ENCODE measurements at regions not wholly inside any gene's neighbourhood (a gene's known extent, or its start where the extent isn't known, plus 50 kb on each side); places are given as distances from the start of the nearest gene placed in this dataset.

GRCh38 chr7:85602196-85602595, 415.3 kb upstream of the SEMA3D start:
- in situ Hi-C loops (cut with HindIII; ENCODE audit: low sequenced_read_pairs), result no loop called here

DNA sequence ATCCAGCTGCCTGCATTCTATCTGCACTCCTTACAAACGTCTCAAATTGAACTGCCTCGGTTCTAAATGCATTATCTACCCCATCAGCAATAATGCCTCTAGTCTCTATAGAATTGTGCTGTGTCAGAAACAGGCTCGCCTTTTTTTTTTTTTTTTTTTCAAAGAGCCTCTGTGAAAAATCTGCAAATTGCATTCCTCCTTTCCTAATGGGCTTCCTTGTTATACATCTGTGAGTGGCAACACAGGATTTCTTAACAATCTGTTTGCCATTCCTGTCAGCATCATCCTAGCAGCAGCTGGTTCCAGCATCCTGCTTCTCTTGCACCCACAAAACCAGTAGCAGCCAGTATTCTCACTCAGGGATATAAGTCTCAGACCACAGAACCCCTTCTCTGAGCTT, 413.5 kb upstream of the SEMA3D start:
- in situ Hi-C loops (cut with HindIII; ENCODE audit: low sequenced_read_pairs), result no loop called here

DNA sequence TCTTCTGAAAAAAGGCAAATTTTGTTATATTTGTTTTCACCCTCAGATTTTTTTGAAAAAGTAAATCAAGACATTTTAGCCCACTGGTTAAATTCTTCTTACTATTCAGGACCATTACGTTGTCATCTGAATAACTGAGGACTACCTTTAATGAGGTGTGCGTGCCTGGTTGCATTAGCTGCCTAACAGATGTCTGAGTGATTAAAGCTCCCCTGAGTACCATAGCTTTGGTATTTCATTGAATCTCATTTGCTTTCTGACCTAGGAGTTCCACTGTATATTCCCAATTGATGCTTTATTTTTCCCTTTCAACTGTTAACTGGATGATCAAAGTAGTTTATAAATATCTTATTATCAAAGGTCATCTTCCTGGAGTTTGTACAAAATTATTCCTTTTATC, 410.0 kb upstream of the SEMA3D start:
- in situ Hi-C loops (cut with HindIII; ENCODE audit: low sequenced_read_pairs), result no loop called here

DNA sequence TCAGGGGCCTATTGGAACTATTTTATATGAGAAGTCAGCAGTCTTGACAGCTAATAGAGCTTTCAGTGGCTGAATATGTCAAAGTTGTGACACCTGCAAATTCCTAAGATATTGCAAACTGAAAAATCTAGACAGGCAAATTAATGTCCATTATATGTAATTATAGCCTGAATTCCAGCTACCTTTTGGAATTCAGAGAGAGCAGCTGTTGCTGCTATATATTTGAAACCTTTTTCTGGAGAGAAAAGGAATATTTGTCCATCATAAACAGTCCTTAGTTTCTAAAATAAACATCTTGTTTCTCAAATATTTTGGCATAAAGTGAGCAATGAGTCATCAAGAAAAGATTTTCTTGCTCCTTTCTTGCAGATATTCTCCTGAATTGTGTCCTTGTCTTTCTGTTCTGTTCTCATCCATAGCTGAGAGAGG, 408.9 kb upstream of the SEMA3D start:
- in situ Hi-C loops (cut with HindIII; ENCODE audit: low sequenced_read_pairs), result no loop called here

- in situ Hi-C loops (cut with HindIII; ENCODE audit: low sequenced_read_pairs), result no loop called here
Observed at GRCh38 chr7:85593355-85593754, 406.5 kb upstream of the SEMA3D start.

- in situ Hi-C loops (cut with HindIII; ENCODE audit: low sequenced_read_pairs), result no loop called here
Observed at GRCh38 chr7:85587785-85588184, 400.9 kb upstream of the SEMA3D start.

GRCh38 chr7:85586091-85586490, 399.2 kb upstream of the SEMA3D start:
- in situ Hi-C loops (cut with HindIII; ENCODE audit: low sequenced_read_pairs), result no loop called here

DNA sequence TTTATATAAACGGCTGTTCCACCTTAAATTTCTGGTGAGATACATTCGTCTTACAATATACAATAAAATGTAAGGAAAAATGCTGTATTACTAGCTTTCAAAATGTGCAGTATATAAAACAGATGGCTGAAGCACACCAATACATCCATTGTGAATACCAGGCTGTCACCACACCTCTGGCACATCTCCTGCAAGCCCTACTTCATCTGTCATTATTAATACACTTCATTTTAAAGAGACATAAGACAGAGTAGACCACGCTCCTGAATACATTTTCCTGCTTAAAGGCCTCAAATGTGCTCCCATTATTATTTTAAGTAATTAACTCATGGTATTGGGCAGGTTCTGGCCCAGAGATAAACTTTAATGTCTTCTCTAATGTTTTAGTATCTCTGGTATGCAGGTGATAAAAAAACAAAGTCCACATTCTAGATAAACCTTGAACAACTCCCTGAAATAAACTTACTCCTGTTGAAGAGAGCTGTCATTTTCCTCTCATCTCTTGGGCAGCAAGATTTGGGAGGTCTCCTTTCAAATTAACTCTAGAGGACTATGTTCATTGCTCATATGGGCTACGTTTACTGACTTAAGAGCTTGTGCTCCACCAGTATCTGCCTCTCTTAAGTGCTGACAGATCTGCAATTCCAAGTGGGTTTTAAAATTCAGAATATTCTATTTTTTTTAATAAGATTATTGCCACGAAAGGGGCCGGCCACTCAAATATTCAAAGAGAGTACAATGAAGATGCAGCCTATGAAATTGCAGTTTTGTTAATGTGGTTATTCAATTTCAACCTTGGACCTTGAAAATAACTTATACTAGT, 396.5 kb upstream of the SEMA3D start:
- in situ Hi-C loops (cut with HindIII; ENCODE audit: low sequenced_read_pairs), result no loop called here

GRCh38 chr7:85573844-85574243, 387.0 kb upstream of the SEMA3D start:
- in situ Hi-C loops (cut with HindIII; ENCODE audit: low sequenced_read_pairs), result no loop called here

DNA sequence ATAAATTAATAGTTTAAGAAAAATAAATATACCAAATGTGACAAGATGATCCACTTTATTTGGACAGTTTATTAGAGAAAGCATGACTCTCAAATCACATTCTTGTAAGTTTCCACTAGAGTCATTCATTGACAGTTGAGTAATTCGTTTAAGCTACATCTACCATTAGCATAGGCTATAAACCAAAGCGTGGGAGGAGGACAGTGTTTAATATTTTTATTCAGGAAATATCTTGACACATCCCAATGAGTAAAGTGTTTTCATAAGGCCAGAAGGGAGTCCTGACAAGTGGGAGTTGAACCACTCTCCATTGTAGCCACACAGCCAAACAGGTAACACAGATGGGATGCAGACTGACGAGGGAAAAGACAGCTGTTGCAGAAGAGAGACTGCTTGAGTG, 386.5 kb upstream of the SEMA3D start:
- in situ Hi-C loops (cut with HindIII; ENCODE audit: low sequenced_read_pairs), result no loop called here

GRCh38 chr7:85570898-85571297, 384.0 kb upstream of the SEMA3D start:
- in situ Hi-C loops (cut with HindIII; ENCODE audit: low sequenced_read_pairs), result no loop called here

- in situ Hi-C loops (cut with HindIII; ENCODE audit: low sequenced_read_pairs), result no loop called here
Observed at GRCh38 chr7:85567983-85568382, 381.1 kb upstream of the SEMA3D start.

- in situ Hi-C loops (cut with HindIII; ENCODE audit: low sequenced_read_pairs), result no loop called here
Observed at GRCh38 chr7:85566095-85566794, 379.4 kb upstream of the SEMA3D start.

GRCh38 chr7:85565276-85565675, 378.4 kb upstream of the SEMA3D start:
- in situ Hi-C loops (cut with HindIII; ENCODE audit: low sequenced_read_pairs), result no loop called here

GRCh38 chr7:85564861-85565260, 378.0 kb upstream of the SEMA3D start:
- in situ Hi-C loops (cut with HindIII; ENCODE audit: low sequenced_read_pairs), result no loop called here

DNA sequence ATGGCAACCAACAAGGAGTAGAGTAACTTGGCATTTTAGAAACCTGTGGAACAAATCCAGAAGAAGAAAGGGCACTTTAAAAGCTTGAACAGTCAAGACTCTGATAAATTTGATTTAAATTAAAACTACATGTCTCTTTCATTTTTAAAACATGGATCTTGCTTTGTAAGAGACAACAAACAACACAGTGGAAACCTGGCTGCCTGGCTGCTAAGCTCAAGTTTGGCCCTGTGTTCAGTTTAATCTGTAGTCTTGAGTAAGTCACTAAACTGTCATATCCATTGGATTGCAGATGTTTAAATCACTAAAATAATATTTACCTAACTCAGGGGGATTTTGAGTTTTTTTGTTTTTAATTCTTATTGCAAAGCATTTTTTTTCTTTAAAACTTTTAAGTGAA, 374.9 kb upstream of the SEMA3D start:
- in situ Hi-C loops (cut with HindIII; ENCODE audit: low sequenced_read_pairs), result no loop called here

GRCh38 chr7:85554236-85555178, 367.7 kb upstream of the SEMA3D start:
- in situ Hi-C loops (cut with HindIII; ENCODE audit: low sequenced_read_pairs), result no loop called here

DNA sequence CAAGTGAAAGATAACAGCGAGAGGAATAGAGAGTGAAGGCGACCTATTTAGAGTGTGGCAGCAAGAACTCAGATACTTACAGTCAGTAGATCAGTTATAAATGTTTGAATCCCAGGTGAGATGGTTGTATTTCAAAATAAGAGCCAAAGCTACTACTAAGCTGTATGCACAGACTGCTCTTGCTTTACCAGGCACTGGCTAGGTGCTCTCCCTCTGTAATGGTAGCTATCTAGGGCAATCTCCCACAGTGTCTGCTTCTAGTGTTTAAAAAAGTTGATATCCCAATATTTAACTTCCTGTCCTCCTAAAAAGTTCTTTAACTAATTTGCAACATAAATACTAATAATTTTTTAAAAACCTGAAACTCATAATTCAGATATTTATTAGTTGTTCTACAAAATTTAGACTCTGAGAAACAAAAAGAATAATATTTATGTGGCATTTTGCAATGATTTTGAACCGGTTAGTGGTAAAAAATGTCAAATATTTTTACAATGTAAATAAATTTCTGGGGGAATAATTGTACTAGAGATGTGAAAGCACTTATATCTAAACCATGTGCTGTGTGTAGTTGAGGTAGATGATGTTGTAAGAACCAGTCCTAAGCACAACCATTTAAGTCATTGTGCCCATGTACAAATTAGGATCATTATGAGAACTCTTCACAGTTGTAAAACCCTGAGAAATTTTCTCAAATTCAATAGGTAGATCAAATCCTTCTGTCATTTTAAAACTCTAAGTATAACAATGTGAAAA, 349.3 kb upstream of the SEMA3D start:
- in situ Hi-C loops (cut with HindIII; ENCODE audit: low sequenced_read_pairs), result no loop called here

DNA sequence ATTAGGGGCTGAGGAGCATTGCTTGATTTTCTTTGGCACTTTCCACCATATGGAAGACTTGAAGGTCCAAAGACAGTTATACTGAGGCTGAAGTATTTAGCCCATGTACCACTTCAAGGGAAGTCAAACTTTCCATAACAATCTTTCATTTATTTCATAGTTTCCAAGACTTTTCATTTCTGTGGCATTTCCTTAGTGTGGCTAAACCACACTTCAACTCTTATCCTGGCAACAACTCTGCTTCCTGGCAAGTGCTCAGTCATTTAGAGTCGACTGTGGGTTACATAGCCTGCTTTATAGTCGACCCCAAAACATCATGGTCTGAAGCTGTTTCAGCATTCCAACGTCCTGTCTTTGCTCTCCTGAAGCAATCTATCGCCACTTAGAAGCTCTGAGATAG, 343.0 kb upstream of the SEMA3D start:
- in situ Hi-C loops (cut with HindIII; ENCODE audit: low sequenced_read_pairs), result no loop called here

- in situ Hi-C loops (cut with HindIII; ENCODE audit: low sequenced_read_pairs), result no loop called here
Observed at GRCh38 chr7:85529201-85529600, 342.3 kb upstream of the SEMA3D start.

DNA sequence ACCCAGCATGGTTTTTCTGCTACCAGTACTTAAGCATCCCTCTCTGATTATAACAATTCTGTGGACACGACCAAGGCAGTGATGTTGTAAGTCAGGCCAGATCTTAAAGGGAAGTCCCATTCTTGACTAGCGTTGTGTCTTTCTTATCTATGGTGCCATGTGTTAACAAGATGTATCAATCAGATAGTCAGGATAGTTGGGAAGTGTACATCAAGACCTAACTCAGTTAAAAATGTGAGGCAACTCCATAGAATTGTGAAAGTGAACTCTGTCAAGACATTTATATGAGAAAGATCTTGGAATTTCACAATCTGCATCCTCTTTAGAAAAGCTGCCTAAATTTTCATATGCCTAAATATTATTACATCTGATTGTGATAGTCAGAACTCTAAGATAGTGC, 341.7 kb upstream of the SEMA3D start:
- in situ Hi-C loops (cut with HindIII; ENCODE audit: low sequenced_read_pairs), result no loop called here

Measured in endothelial cell of hepatic sinusoid (primary cell).